ENCODE measurements at regions not wholly inside any gene's neighbourhood (a gene's known extent, or its start where the extent isn't known, plus 50 kb on each side); places are given as distances from the start of the nearest gene placed in this dataset.

- Histone ChIP-seq H3K9me2 (replicated peaks; ENCODE audit: insufficient read depth, low read length) (no peaks in the 10 kb centered on the region), H3K9ac (ENCODE audit: low read length) (no peak overlapping the region), H3K9me3 (ENCODE audit: insufficient read depth, low read length) (no peaks in the 10 kb centered on the region), H3K79me2 (ENCODE audit: insufficient read depth, low read length) (no peaks in the 10 kb centered on the region), H3F3A (ENCODE audit: insufficient read depth) (no peaks in the 10 kb centered on the region), H3K36me3 (ENCODE audit: low read length) (no peaks in the 10 kb centered on the region), H3K4me3 (ENCODE audit: insufficient read depth, low read length, poor library complexity, severe bottlenecking) (no peak overlapping the region), H3K27ac (ENCODE audit: low read depth, low read length) (no peak overlapping the region), H3K4me2 (ENCODE audit: low read depth, low read length, poor library complexity, severe bottlenecking) (no peak overlapping the region), H4K20me1 (ENCODE audit: low read depth, low read length) (no peaks in the 10 kb centered on the region), H3K27me3 (ENCODE audit: low read length) (no peaks in the 10 kb centered on the region), H2AFZ (ENCODE audit: low read depth, low read length, severe bottlenecking) (no peak overlapping the region)
- TF ChIP-seq EZH2phosphoT487 (conservative IDR thresholded peaks at IDR 0.05; ENCODE audit: low read length), result no peak
- TF ChIP-seq, protein P1, sequence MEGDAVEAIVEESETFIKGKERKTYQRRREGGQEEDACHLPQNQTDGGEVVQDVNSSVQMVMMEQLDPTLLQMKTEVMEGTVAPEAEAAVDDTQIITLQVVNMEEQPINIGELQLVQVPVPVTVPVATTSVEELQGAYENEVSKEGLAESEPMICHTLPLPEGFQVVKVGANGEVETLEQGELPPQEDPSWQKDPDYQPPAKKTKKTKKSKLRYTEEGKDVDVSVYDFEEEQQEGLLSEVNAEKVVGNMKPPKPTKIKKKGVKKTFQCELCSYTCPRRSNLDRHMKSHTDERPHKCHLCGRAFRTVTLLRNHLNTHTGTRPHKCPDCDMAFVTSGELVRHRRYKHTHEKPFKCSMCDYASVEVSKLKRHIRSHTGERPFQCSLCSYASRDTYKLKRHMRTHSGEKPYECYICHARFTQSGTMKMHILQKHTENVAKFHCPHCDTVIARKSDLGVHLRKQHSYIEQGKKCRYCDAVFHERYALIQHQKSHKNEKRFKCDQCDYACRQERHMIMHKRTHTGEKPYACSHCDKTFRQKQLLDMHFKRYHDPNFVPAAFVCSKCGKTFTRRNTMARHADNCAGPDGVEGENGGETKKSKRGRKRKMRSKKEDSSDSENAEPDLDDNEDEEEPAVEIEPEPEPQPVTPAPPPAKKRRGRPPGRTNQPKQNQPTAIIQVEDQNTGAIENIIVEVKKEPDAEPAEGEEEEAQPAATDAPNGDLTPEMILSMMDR (IDR thresholded peaks at IDR 0.05; ENCODE audit: insufficient read depth, low read length, poor library complexity, severe bottlenecking), result no peak
Observed at GRCh38 chr10:2011106-2011716, 273.9 kb upstream of the ADARB2 start.

DNA sequence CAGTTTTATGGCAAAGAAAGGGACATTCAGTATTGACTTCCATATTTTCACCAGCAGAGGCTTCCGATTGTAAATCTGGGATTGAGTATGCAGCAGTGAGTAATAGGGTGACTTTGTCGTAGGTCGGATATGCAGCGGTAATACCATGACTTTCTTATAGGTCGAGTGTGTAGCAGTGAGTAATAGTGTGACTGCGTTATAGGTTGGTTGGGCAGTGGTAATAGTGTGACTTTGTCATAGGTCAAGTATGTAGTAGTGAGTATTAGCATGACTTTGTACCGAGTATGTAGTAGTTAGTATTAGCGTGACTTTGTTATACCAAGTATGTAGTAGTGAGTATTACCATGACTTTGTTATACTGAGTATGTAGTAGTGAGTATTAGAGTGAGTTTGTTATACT lies 268.2 kb upstream of the ADARB2 start:
- no peaks in the 10 kb centered on the region for H3K36me3 ChIP-seq (ENCODE audit: low read length)
- H3K4me3 ChIP-seq (ENCODE audit: insufficient read depth, low read length, poor library complexity, severe bottlenecking), result no peak overlapping the region
- TF ChIP-seq, protein P1 (IDR thresholded peaks at IDR 0.05; ENCODE audit: insufficient read depth, low read length, poor library complexity, severe bottlenecking), result no peak
- no peak for TF ChIP-seq EZH2phosphoT487 (conservative IDR thresholded peaks at IDR 0.05; ENCODE audit: low read length)
- no peak overlapping the region for H3K4me2 ChIP-seq (ENCODE audit: low read depth, low read length, poor library complexity, severe bottlenecking)
- no peaks in the 10 kb centered on the region for H4K20me1 ChIP-seq (ENCODE audit: low read depth, low read length)
- H3K27ac ChIP-seq (ENCODE audit: low read depth, low read length), result no peak overlapping the region
- no peaks in the 10 kb centered on the region for H3K27me3 ChIP-seq (ENCODE audit: low read length)
- no peaks in the 10 kb centered on the region for H3K79me2 ChIP-seq (ENCODE audit: insufficient read depth, low read length)
- H3K9me3 ChIP-seq (ENCODE audit: insufficient read depth, low read length), result no peaks in the 10 kb centered on the region
- no peak overlapping the region for H2AFZ ChIP-seq (ENCODE audit: low read depth, low read length, severe bottlenecking)
- H3K9me2 ChIP-seq (replicated peaks; ENCODE audit: insufficient read depth, low read length), result no peaks in the 10 kb centered on the region
- H3F3A ChIP-seq (ENCODE audit: insufficient read depth), result no peaks in the 10 kb centered on the region
- no peak overlapping the region for H3K9ac ChIP-seq (ENCODE audit: low read length)

DNA sequence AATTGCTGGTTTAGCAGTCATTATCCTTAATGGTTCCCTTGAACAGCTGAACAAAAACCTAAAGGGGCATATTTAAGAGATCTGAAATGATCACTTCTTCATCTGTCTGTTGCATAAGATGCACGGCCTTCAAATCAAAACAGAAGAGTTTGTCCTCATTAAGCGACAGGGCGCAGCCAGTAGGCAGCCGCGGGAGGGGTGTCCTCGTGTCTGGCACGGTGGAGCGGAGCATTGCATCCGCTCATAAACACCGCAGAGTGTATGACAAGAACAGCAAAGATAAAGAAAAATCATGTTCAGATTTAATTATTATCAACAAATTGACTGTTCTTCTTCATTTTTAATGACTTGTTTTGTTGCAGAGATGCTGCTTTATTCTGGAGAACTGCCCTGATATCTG lies 255.6 kb upstream of the ADARB2 start:
- Histone ChIP-seq H2AFZ (ENCODE audit: low read depth, low read length, severe bottlenecking) (no peak overlapping the region), H3K9ac (ENCODE audit: low read length) (no peak overlapping the region), H3F3A (ENCODE audit: insufficient read depth) (no peaks in the 10 kb centered on the region), H3K36me3 (ENCODE audit: low read length) (no peaks in the 10 kb centered on the region), H4K20me1 (ENCODE audit: low read depth, low read length) (no peaks in the 10 kb centered on the region), H3K9me3 (ENCODE audit: insufficient read depth, low read length) (no peaks in the 10 kb centered on the region), H3K27me3 (ENCODE audit: low read length) (no peaks in the 10 kb centered on the region), H3K4me2 (ENCODE audit: low read depth, low read length, poor library complexity, severe bottlenecking) (no peak overlapping the region), H3K79me2 (ENCODE audit: insufficient read depth, low read length) (no peaks in the 10 kb centered on the region), H3K4me3 (ENCODE audit: insufficient read depth, low read length, poor library complexity, severe bottlenecking) (no peak overlapping the region), H3K9me2 (replicated peaks; ENCODE audit: insufficient read depth, low read length) (no peaks in the 10 kb centered on the region), H3K27ac (ENCODE audit: low read depth, low read length) (no peak overlapping the region)
- TF ChIP-seq, protein P1 (IDR thresholded peaks at IDR 0.05; ENCODE audit: insufficient read depth, low read length, poor library complexity, severe bottlenecking), result no peak
- TF ChIP-seq EZH2phosphoT487 (conservative IDR thresholded peaks at IDR 0.05; ENCODE audit: low read length), result no peak

Measured in SU-DHL-6 (cell line).